ENCODE measurements at regions not wholly inside any gene's neighbourhood (a gene's known extent, or its start where the extent isn't known, plus 50 kb on each side); places are given as distances from the start of the nearest gene placed in this dataset.
A peak's percentile ranks its signal among the peaks of the same experiment; 100 is the strongest.

GRCh38 chr6:164063346-164063745 lies 648.8 kb downstream of the QKI start:
- Histone ChIP-seq H3K4me1 (ENCODE audit: insufficient read depth, low read length) (no peaks in the 10 kb centered on the region), H4K20me1 (ENCODE audit: insufficient read depth, low read length) (no peaks in the 10 kb centered on the region), H3K36me3 (replicated peaks in 1 of 2; ENCODE audit: control insufficient read depth in 1 of 2, insufficient read depth in 2 of 2, low read length in 2 of 2) (no peaks in the 10 kb centered on the region), H3K4me2 (ENCODE audit: low read depth, low read length) (no peak overlapping the region), H2AFZ (ENCODE audit: low read length) (no peak overlapping the region), H3K27ac (ENCODE audit: extremely low read length, insufficient read depth, low read length) (no peak overlapping the region), H3K9me3 (ENCODE audit: low read length) (no peaks in the 10 kb centered on the region), H3K79me2 (ENCODE audit: insufficient read depth, low read length) (no peaks in the 10 kb centered on the region), H3K4me3 (replicated peaks in 1 of 3; ENCODE audit: insufficient read depth in 1 of 3, low read depth in 2 of 3, low read length in 3 of 3) (no peak overlapping the region), H3K9ac (ENCODE audit: insufficient read depth, low read depth, low read length) (no peak overlapping the region), H3K27me3 (ENCODE audit: control insufficient read depth in 1 of 2, insufficient read depth in 2 of 2, low read length in 2 of 2) (no peaks in the 10 kb centered on the region)
- BruUV-seq (replicated peaks): no TSS peak
- intact Hi-C loops (cut with micrococcal nuclease; ENCODE audit: unreplicated experiment) (no loop called here), in situ Hi-C loops (cut with HindIII; ENCODE audit: extremely low pct_ligation_motif_present, low pct_unique_long_range_greater_than_20kb) (no loop called here)
- no peak for FAIRE-seq
- no peak for DNase-seq (ENCODE audit: low spot score)
- POLR2A ChIA-PET: no interaction called here
- CTCF ChIA-PET (ENCODE audit: low intra/inter-chr PET ratio, low total read pairs): no interaction called here
- no peak for TF ChIP-seq ZNF766 (CRISPR knock-in tag; IDR thresholded peaks at IDR 0.05; ENCODE audit: borderline replicate concordance)
- TF ChIP-seq KMT2B (CRISPR knock-in tag; IDR thresholded peaks at IDR 0.05): no peak
- no peak for TF ChIP-seq YY1 (IDR thresholded peaks at IDR 0.05; ENCODE audit: insufficient read depth, insufficient replicate concordance, low read depth, low read length)
- no peak for TF ChIP-seq ZNF619 (CRISPR knock-in tag; IDR thresholded peaks at IDR 0.05)
- under 1% methylated on average over 3 of the region's 3 CpGs for WGBS (ENCODE audit: low lambda C conversion rate)
- no peak for ATAC-seq

- Histone ChIP-seq H3K4me2 (ENCODE audit: low read depth, low read length) (no peak overlapping the region), H3K9ac (ENCODE audit: insufficient read depth, low read depth, low read length) (no peak overlapping the region), H3K27ac (ENCODE audit: extremely low read length, insufficient read depth, low read length) (no peak overlapping the region), H2AFZ (ENCODE audit: low read length) (no peak overlapping the region), H3K9me3 (ENCODE audit: low read length) (no peaks in the 10 kb centered on the region), H3K27me3 (ENCODE audit: control insufficient read depth in 1 of 2, insufficient read depth in 2 of 2, low read length in 2 of 2) (no peaks in the 10 kb centered on the region), H3K4me3 (replicated peaks in 1 of 3; ENCODE audit: insufficient read depth in 1 of 3, low read depth in 2 of 3, low read length in 3 of 3) (no peak overlapping the region), H3K36me3 (replicated peaks in 1 of 2; ENCODE audit: control insufficient read depth in 1 of 2, insufficient read depth in 2 of 2, low read length in 2 of 2) (no peaks in the 10 kb centered on the region), H3K79me2 (ENCODE audit: insufficient read depth, low read length) (no peaks in the 10 kb centered on the region), H4K20me1 (ENCODE audit: insufficient read depth, low read length) (no peaks in the 10 kb centered on the region), H3K4me1 (ENCODE audit: insufficient read depth, low read length) (no peaks in the 10 kb centered on the region)
- DNase-seq (ENCODE audit: low spot score) (no peak), FAIRE-seq (no peak), ATAC-seq (no peak)
- ChIA-PET POLR2A (no interaction called here), CTCF (ENCODE audit: low intra/inter-chr PET ratio, low total read pairs) (no interaction called here)
- WGBS (ENCODE audit: low lambda C conversion rate): 15% methylated on average over 5 of the region's 5 CpGs
- no TSS peak for BruUV-seq (replicated peaks)
- TF ChIP-seq MYNN (CRISPR knock-in tag; IDR thresholded peaks at IDR 0.05; ENCODE audit: low read depth): no peak
- TF ChIP-seq ATF7 (IDR thresholded peaks at IDR 0.05): peak; percentile 97
- TF ChIP-seq ATF7 (CRISPR knock-in tag; IDR thresholded peaks at IDR 0.05): no peak
- intact Hi-C loops (cut with micrococcal nuclease; ENCODE audit: unreplicated experiment): no loop called here
- in situ Hi-C loops (cut with HindIII; ENCODE audit: extremely low pct_ligation_motif_present, low pct_unique_long_range_greater_than_20kb): no loop called here
Measured at GRCh38 chr6:164062872-164063271, 648.4 kb downstream of the QKI start.

Measured in HepG2 (cell line).